Thyroid gland (tissue), 4 donors: ENCODE measurements at regions not wholly inside any gene's neighbourhood (a gene's known extent, or its start where the extent isn't known, plus 50 kb on each side); places are given as distances from the start of the nearest gene placed in this dataset.

ENCODE experiments used
- DNase-seq, 2 donors: peaks; one replicate each; pipeline ENCODE4 v3.0.0-alpha.2; 2019
- H3K27ac ChIP-seq, 3 donors: fragments of 200-600 bp; sonication (generic); 1 replicate in 2 of 3; 2 replicates in 1 of 3; pipeline ENCODE4 v1.5.1; 2016 to 2019; ENCODE audit warnings: mild to moderate bottlenecking in 1 of 3, moderate library complexity in 1 of 3
- H3K27me3 ChIP-seq: fragments of 200-600 bp; sonication (generic); one replicate; pipeline ENCODE4 v1.5.1; 2019
- H3K36me3 ChIP-seq, 2 donors: fragments of 200-600 bp; sonication (generic); one replicate each; pipeline ENCODE4 v1.5.1; 2016 to 2019
- H3K4me1 ChIP-seq, 2 donors: fragments of 200-600 bp; sonication (generic); one replicate each; pipeline ENCODE4 v1.5.1; 2017 to 2019
- H3K4me3 ChIP-seq, 3 donors: fragments of 200-600 bp; sonication (generic); replicated peaks in 1 of 3; 1 replicate in 2 of 3; 2 replicates in 1 of 3; pipeline ENCODE4 v1.5.1; 2016; ENCODE audit warnings: mild to moderate bottlenecking in 1 of 3
- H3K9me3 ChIP-seq: fragments of 200-600 bp; sonication (generic); one replicate; pipeline ENCODE4 v1.5.1; 2017
- CTCF ChIP-seq, 6 experiments: fragments of 200-600 bp in 3 of 6; fragments of 450-650 bp in 3 of 6; sonication (generic) in 3 of 6; IDR thresholded peaks; one replicate each; pipeline ENCODE4 v1.5.1; 2016 to 2019; ENCODE audit warnings: antibody characterized with exemption in 6 of 6, mild to moderate bottlenecking in 2 of 6, inconsistent platforms in 1 of 6, moderate library complexity in 1 of 6
- POLR2A ChIP-seq, 2 donors: fragments of 450-650 bp; IDR thresholded peaks; one replicate each; pipeline ENCODE4 v1.6.1; 2017; ENCODE audit warnings: antibody characterized with exemption in 2 of 2, mild to moderate bottlenecking in 2 of 2, moderate library complexity in 1 of 2
- WGBS, 2 donors: methylation state at CpG; one replicate each; pipeline ENCODE4 v1.1.5; 2017; 5-methylcytosine and 5-hydroxymethylcytosine counted together
- intact Hi-C: fragments of 100-400 bp; cut with DNase I; formaldehyde crosslinking; loops from one replicate; pipeline ENCODE4 v1.15.1; 2023

- Histone ChIP-seq H3K4me3 (no peak overlapping the region), H3K9me3 (no peaks in the 10 kb centered on the region), H3K4me1 (no peaks in the 10 kb centered on the region), H3K36me3 (no peaks in the 10 kb centered on the region), H3K27me3 (no peaks in the 10 kb centered on the region), H3K27ac (no peak overlapping the region)
- WGBS, 2 donors, result 69 to 77% methylated on average over 2 of the region's 2 CpGs
- TF ChIP-seq CTCF (IDR thresholded peaks at IDR 0.05), result no peak
- no peak for TF ChIP-seq POLR2A (IDR thresholded peaks at IDR 0.05)
- DNase-seq, result no peak
- intact Hi-C loops, result no loop called here
Measured at GRCh38 chr20:22802296-22802695, 217.9 kb upstream of the FOXA2 start.

DNA sequence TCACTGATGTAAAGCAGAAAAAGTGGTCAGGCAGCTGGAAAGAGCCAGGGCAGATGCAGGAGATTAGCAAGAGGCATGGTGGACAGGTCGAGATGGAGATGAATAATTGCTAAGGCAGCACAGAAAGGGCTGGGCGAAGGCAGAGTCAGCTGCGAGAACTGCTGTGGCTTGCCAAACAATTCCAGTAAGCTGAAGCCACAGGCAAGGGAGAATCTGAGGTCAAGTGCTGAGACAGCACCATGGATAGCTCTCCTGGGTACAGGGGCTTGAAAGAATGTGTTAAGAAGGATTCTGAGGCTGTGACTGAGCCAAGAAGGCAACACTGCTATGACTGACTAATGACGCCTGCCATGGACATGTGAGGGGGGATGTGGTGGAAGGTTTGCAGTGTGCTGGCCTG lies 220.8 kb upstream of the FOXA2 start:
- Histone ChIP-seq H3K27me3 (no peaks in the 10 kb centered on the region), H3K27ac (no peak overlapping the region), H3K4me1 (no peaks in the 10 kb centered on the region), H3K4me3 (no peak overlapping the region), H3K36me3 (no peaks in the 10 kb centered on the region), H3K9me3 (no peaks in the 10 kb centered on the region)
- DNase-seq, result no peak
- TF ChIP-seq POLR2A (IDR thresholded peaks at IDR 0.05), result no peak
- no peak for TF ChIP-seq CTCF (IDR thresholded peaks at IDR 0.05)
- intact Hi-C loops, result no loop called here
- WGBS, 2 donors, result 55 to 72% methylated on average over 4 of the region's 4 CpGs

DNA sequence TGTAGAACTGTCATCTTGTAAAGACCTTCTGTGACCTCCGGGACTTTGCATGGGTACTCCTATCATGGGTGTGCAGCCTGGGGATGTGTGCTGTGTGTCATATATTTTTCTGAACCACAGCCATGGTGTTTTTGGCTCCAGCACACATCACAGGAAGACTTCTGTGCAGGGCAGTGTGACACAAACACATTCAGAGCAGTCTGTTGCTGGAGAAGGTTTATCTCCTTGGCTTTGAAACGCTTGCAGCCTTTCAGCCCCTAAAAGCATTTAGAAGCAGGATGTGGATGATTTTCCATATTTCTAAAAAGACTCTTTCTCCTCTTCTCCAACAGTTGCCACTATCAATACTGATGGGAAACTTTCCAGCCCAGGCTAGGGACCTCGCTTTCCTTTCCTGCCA lies 221.6 kb upstream of the FOXA2 start:
- WGBS, 2 donors, result 74 to 87% methylated on average over 3 of the region's 3 CpGs
- intact Hi-C loops, result no loop called here
- H3K36me3 ChIP-seq, result no peaks in the 10 kb centered on the region
- DNase-seq, result no peak
- no peaks in the 10 kb centered on the region for H3K4me1 ChIP-seq
- no peak overlapping the region for H3K27ac ChIP-seq
- H3K4me3 ChIP-seq, result no peak overlapping the region
- TF ChIP-seq POLR2A (IDR thresholded peaks at IDR 0.05) (no peak), CTCF (IDR thresholded peaks at IDR 0.05) (no peak)
- no peaks in the 10 kb centered on the region for H3K9me3 ChIP-seq
- no peaks in the 10 kb centered on the region for H3K27me3 ChIP-seq

GRCh38 chr20:22807045-22807444 lies 222.7 kb upstream of the FOXA2 start:
- H3K4me3 ChIP-seq, result no peak overlapping the region
- no peaks in the 10 kb centered on the region for H3K36me3 ChIP-seq
- intact Hi-C loops, result no loop called here
- no peak overlapping the region for H3K27ac ChIP-seq
- TF ChIP-seq POLR2A (IDR thresholded peaks at IDR 0.05) (no peak), CTCF (IDR thresholded peaks at IDR 0.05) (no peak)
- H3K9me3 ChIP-seq, result no peaks in the 10 kb centered on the region
- H3K27me3 ChIP-seq, result no peaks in the 10 kb centered on the region
- no peaks in the 10 kb centered on the region for H3K4me1 ChIP-seq
- WGBS, 2 donors, result 76 to 81% methylated on average over 3 of the region's 3 CpGs
- DNase-seq, result no peak

GRCh38 chr20:22807646-22808244 lies 223.4 kb upstream of the FOXA2 start:
- DNase-seq, result no peak
- WGBS, 2 donors, result 83 to 86% methylated on average over 6 of the region's 6 CpGs
- H3K4me1 ChIP-seq, result no peaks in the 10 kb centered on the region
- H3K9me3 ChIP-seq, result no peaks in the 10 kb centered on the region
- no peaks in the 10 kb centered on the region for H3K27me3 ChIP-seq
- intact Hi-C loops, result no loop called here
- TF ChIP-seq POLR2A (IDR thresholded peaks at IDR 0.05) (no peak), CTCF (IDR thresholded peaks at IDR 0.05) (no peak)
- no peaks in the 10 kb centered on the region for H3K36me3 ChIP-seq
- H3K27ac ChIP-seq, result no peak overlapping the region
- H3K4me3 ChIP-seq, result no peak overlapping the region
